ENCODE measurements at regions not wholly inside any gene's neighbourhood (a gene's known extent, or its start where the extent isn't known, plus 50 kb on each side); places are given as distances from the start of the nearest gene placed in this dataset.
"Not testable (repeated sequence)": the region's sequence is repeated elsewhere in the genome, so short reads cannot be mapped to it uniquely, and the experiment has no call there.

- Histone ChIP-seq H3K79me2 (ENCODE audit: control insufficient read depth, insufficient read depth, low read length) (no peaks in the 10 kb centered on the region), H3K9me3 (ENCODE audit: control insufficient read depth, insufficient read depth, low read depth, low read length) (no peaks in the 10 kb centered on the region), H3K4me1 (ENCODE audit: control insufficient read depth, extremely low read depth, insufficient read depth, low read length) (no peaks in the 10 kb centered on the region), H3K4me2 (ENCODE audit: extremely low read depth, insufficient read depth, low read length) (no peak overlapping the region), H3K27ac (ENCODE audit: insufficient read depth, low read length) (no peak overlapping the region), H3K36me3 (ENCODE audit: control insufficient read depth, insufficient read depth, low read length) (no peaks in the 10 kb centered on the region), H3K27me3 (ENCODE audit: control insufficient read depth, insufficient read depth, low read length) (no peaks in the 10 kb centered on the region), H4K20me1 (ENCODE audit: control insufficient read depth, extremely low read depth, insufficient read depth, low read length) (no peaks in the 10 kb centered on the region), H3K4me3 (replicated peaks in 1 of 4; ENCODE audit: control extremely low read depth in 1 of 4, insufficient read depth in 1 of 4, low read depth in 3 of 4, low read length in 4 of 4) (no peak overlapping the region), H3K9ac (ENCODE audit: insufficient read depth, low read length) (no peak overlapping the region), H2AFZ (ENCODE audit: low read length) (no peak overlapping the region)
- peak; percentile 5 to 56 for DNase-seq (ENCODE audit: low read depth in 2 of 2)
- TF ChIP-seq EZH2 (IDR thresholded peaks at IDR 0.05; ENCODE audit: low read length, missing control alignments), result no peak
- TF ChIP-seq, protein P1, sequence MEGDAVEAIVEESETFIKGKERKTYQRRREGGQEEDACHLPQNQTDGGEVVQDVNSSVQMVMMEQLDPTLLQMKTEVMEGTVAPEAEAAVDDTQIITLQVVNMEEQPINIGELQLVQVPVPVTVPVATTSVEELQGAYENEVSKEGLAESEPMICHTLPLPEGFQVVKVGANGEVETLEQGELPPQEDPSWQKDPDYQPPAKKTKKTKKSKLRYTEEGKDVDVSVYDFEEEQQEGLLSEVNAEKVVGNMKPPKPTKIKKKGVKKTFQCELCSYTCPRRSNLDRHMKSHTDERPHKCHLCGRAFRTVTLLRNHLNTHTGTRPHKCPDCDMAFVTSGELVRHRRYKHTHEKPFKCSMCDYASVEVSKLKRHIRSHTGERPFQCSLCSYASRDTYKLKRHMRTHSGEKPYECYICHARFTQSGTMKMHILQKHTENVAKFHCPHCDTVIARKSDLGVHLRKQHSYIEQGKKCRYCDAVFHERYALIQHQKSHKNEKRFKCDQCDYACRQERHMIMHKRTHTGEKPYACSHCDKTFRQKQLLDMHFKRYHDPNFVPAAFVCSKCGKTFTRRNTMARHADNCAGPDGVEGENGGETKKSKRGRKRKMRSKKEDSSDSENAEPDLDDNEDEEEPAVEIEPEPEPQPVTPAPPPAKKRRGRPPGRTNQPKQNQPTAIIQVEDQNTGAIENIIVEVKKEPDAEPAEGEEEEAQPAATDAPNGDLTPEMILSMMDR (conservative IDR thresholded peaks at IDR 0.05 in 1 of 2, IDR thresholded peaks at IDR 0.05 in 1 of 2; ENCODE audit: low read depth in 1 of 2, low read length in 2 of 2), result no peak
Observed at GRCh38 chr6:126210398-126211075, 129.4 kb upstream of the CENPW start.

- Histone ChIP-seq H3K27me3 (ENCODE audit: control insufficient read depth, insufficient read depth, low read length) (no peaks in the 10 kb centered on the region), H4K20me1 (ENCODE audit: control insufficient read depth, extremely low read depth, insufficient read depth, low read length) (no peaks in the 10 kb centered on the region), H3K4me2 (ENCODE audit: extremely low read depth, insufficient read depth, low read length) (no peak overlapping the region), H3K36me3 (ENCODE audit: control insufficient read depth, insufficient read depth, low read length) (no peaks in the 10 kb centered on the region), H3K79me2 (ENCODE audit: control insufficient read depth, insufficient read depth, low read length) (no peaks in the 10 kb centered on the region), H2AFZ (ENCODE audit: low read length) (no peak overlapping the region), H3K4me3 (replicated peaks in 1 of 4; ENCODE audit: control extremely low read depth in 1 of 4, insufficient read depth in 1 of 4, low read depth in 3 of 4, low read length in 4 of 4) (no peak overlapping the region), H3K27ac (ENCODE audit: insufficient read depth, low read length) (no peak overlapping the region), H3K4me1 (ENCODE audit: control insufficient read depth, extremely low read depth, insufficient read depth, low read length) (no peaks in the 10 kb centered on the region), H3K9ac (ENCODE audit: insufficient read depth, low read length) (no peak overlapping the region), H3K9me3 (ENCODE audit: control insufficient read depth, insufficient read depth, low read depth, low read length) (no peaks in the 10 kb centered on the region)
- TF ChIP-seq, protein P1 (conservative IDR thresholded peaks at IDR 0.05 in 1 of 2, IDR thresholded peaks at IDR 0.05 in 1 of 2; ENCODE audit: low read depth in 1 of 2, low read length in 2 of 2), result no peak
- no peak for TF ChIP-seq EZH2 (IDR thresholded peaks at IDR 0.05; ENCODE audit: low read length, missing control alignments)
- no peak for DNase-seq (ENCODE audit: low read depth in 2 of 2)
Observed at GRCh38 chr6:126217497-126217896, 122.4 kb upstream of the CENPW start.

DNA sequence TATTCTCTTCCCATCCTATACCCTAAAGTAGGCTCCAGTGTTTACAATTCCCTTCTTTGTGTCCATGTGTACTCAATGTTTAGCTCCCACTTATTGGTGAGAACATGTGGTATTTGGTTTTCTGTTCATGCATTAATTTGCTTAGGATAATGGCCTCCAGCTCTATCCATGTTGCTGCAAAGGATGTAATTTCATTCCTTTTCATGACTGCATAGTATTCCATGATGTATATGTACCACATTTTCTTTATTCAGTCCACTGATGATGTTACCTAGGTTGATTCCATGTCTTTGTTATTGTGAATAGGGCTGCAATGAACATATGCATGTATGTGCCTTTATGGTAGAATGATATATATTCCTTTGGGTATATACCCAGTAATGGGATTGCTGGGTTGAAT lies 119.0 kb upstream of the CENPW start:
- not testable (repeated sequence) for H3K27me3 ChIP-seq (ENCODE audit: control insufficient read depth, insufficient read depth, low read length); DNase-seq (ENCODE audit: low read depth in 2 of 2); H3K4me2 ChIP-seq (ENCODE audit: extremely low read depth, insufficient read depth, low read length); H3K27ac ChIP-seq (ENCODE audit: insufficient read depth, low read length); H3K79me2 ChIP-seq (ENCODE audit: control insufficient read depth, insufficient read depth, low read length); H3K36me3 ChIP-seq (ENCODE audit: control insufficient read depth, insufficient read depth, low read length); H3K9ac ChIP-seq (ENCODE audit: insufficient read depth, low read length); H3K4me1 ChIP-seq (ENCODE audit: control insufficient read depth, extremely low read depth, insufficient read depth, low read length); H2AFZ ChIP-seq (ENCODE audit: low read length); H3K4me3 ChIP-seq (replicated peaks in 1 of 4; ENCODE audit: control extremely low read depth in 1 of 4, insufficient read depth in 1 of 4, low read depth in 3 of 4, low read length in 4 of 4); H3K9me3 ChIP-seq (ENCODE audit: control insufficient read depth, insufficient read depth, low read depth, low read length); H4K20me1 ChIP-seq (ENCODE audit: control insufficient read depth, extremely low read depth, insufficient read depth, low read length)

Measured in fibroblast of lung (primary cell).